ENCODE measurements at regions not wholly inside any gene's neighbourhood (a gene's known extent, or its start where the extent isn't known, plus 50 kb on each side); places are given as distances from the start of the nearest gene placed in this dataset.

DNA sequence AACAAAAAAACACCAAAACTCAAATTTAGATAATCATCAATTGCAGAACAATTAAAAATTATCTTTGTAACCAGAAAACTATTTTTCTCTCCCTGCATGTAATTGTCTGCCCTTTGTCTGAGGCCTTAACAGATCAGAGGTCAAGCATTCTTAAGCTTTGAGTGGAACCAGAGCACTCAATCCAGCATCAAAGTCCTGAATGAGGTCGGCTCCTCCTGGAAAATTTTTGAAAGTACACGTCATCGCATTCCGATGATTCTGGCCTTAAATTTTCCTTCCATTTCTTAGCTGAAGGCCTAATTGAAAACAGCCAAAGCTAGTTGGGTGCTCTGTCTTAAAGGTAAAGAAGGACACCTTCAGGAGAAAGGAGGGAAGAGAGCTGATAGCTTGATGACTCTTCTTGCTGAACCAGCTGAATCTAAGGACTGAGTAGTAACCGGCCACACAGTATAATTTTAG, 510.2 kb upstream of the SULF2 start:
- Histone ChIP-seq H3K4me1 (ENCODE audit: control insufficient read depth, insufficient read depth, low read length) (no peaks in the 10 kb centered on the region), H3K4me2 (ENCODE audit: control insufficient read depth, insufficient read depth) (no peak overlapping the region), H3K79me2 (ENCODE audit: control insufficient read depth, insufficient read depth, low read length) (no peaks in the 10 kb centered on the region), H4K20me1 (ENCODE audit: control insufficient read depth, insufficient read depth) (no peaks in the 10 kb centered on the region), H3K9ac (ENCODE audit: control insufficient read depth, insufficient read depth, low read length) (no peak overlapping the region), H2AFZ (ENCODE audit: control insufficient read depth, low read depth, low read length) (no peak overlapping the region), H3K27ac (ENCODE audit: control insufficient read depth, insufficient read depth) (no peak overlapping the region), H3K9me3 (replicated peaks; ENCODE audit: control insufficient read depth, insufficient read depth, low read length) (no peaks in the 10 kb centered on the region), H3K4me3 (no peak overlapping the region), H3K27me3 (replicated peaks in 1 of 2; ENCODE audit: control insufficient read depth in 2 of 2, insufficient read depth in 2 of 2, low read length in 1 of 2) (no peaks in the 10 kb centered on the region; a peak in 1 of 4 replicates), H3K36me3 (ENCODE audit: control insufficient read depth in 2 of 2, insufficient read depth in 2 of 2, low read length in 1 of 2) (no peaks in the 10 kb centered on the region)
- no TSS peak for BruUV-seq (replicated peaks)
- no peak for ATAC-seq
- 57% methylated on average over 5 of the region's 5 CpGs for WGBS (ENCODE audit: insufficient coverage, insufficient replicate concordance, low lambda C conversion rate, missing lambda C conversion rate)
- no peak for TF ChIP-seq TCF12 (IDR thresholded peaks at IDR 0.05; ENCODE audit: low read depth, low read length)
- TF ChIP-seq HCFC1 (IDR thresholded peaks at IDR 0.05; ENCODE audit: low read length) = no peak
- no peak for TF ChIP-seq CBX5 (IDR thresholded peaks at IDR 0.05; ENCODE audit: low read depth)
- no peak for TF ChIP-seq MTA3 (IDR thresholded peaks at IDR 0.05; ENCODE audit: borderline replicate concordance, low read length)
- 0 out of 2 replicates have a peak, but pooled peaks have one; percentile 16 for TF ChIP-seq NFXL1 (IDR thresholded peaks at IDR 0.05; ENCODE audit: borderline replicate concordance)
- peak in 1 of 2 experiments; percentile 79; a peak in 1 of 4 replicates for TF ChIP-seq ETV6 (conservative IDR thresholded peaks at IDR 0.05 in 1 of 2, IDR thresholded peaks at IDR 0.05 in 1 of 2; ENCODE audit: borderline replicate concordance in 1 of 2, low read depth in 1 of 2)
- ChIA-PET POLR2A (no interaction called here), RAD21 (ENCODE audit: unreplicated experiment) (interaction anchor here (0.6 to 1.4 kb wide), 3 partner anchors 325 to 618 kb away, joined by 3 to 5 read pairs (median 3); no protein-coding TSS in a partner anchor), SMC1A (ENCODE audit: uncharacterized antibody, unreplicated experiment) (interaction anchor here (1.0 to 1.2 kb wide), 3 partner anchors 10 to 325 kb away, joined by 3 to 4 read pairs (median 3); no protein-coding TSS in a partner anchor), CTCF (interaction anchor here (0.6 to 1.5 kb wide), 4 partner anchors 16 to 440 kb away, joined by 3 to 5 read pairs (median 3); no protein-coding TSS in a partner anchor)
- DNase-seq (ENCODE audit: low read depth, low spot score) = no peak
- intact Hi-C loops (cut with micrococcal nuclease; ENCODE audit: unreplicated experiment) (no loop called here), in situ Hi-C loops (cut with MboI) (no loop called here)
- no peak for FAIRE-seq

DNA sequence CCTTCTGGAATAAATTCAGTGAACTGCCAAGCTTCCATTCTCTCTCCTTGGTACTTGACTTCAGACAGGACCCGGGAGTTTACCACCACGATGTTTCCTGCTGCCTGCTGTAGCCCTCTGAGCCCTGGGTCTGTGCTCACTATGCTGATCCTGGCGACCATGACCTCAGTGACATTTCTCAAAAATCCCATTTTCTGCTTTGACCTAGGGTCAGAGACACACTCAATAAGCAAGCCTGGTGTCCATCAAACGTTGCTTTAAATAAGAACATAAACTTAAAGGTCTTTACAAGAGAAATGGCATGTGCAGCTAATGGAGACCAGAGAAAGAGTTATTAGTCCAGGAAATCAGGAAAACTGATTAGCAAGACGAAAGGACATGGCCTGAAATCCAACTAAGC, 509.7 kb upstream of the SULF2 start:
- H3K4me1 ChIP-seq (ENCODE audit: control insufficient read depth, insufficient read depth, low read length) = no peaks in the 10 kb centered on the region
- no peak overlapping the region for H3K4me2 ChIP-seq (ENCODE audit: control insufficient read depth, insufficient read depth)
- CTCF ChIA-PET = interaction anchor here (0.6 kb wide), 2 partner anchors 15 to 74 kb away, joined by 3 read pairs; no protein-coding TSS in a partner anchor
- no peaks in the 10 kb centered on the region for H3K36me3 ChIP-seq (ENCODE audit: control insufficient read depth in 2 of 2, insufficient read depth in 2 of 2, low read length in 1 of 2)
- H2AFZ ChIP-seq (ENCODE audit: control insufficient read depth, low read depth, low read length) = no peak overlapping the region
- no peak for ATAC-seq
- H3K27ac ChIP-seq (ENCODE audit: control insufficient read depth, insufficient read depth) = no peak overlapping the region
- SMC1A ChIA-PET (ENCODE audit: uncharacterized antibody, unreplicated experiment) = interaction anchor here (1.1 to 1.4 kb wide), 4 partner anchors 9 to 400 kb away, joined by 3 to 4 read pairs (median 3); no protein-coding TSS in a partner anchor
- intact Hi-C loops (cut with micrococcal nuclease; ENCODE audit: unreplicated experiment) (no loop called here), in situ Hi-C loops (cut with MboI) (no loop called here)
- RAD21 ChIA-PET (ENCODE audit: unreplicated experiment) = interaction anchor here (1.0 to 1.4 kb wide), 2 partner anchors 326 to 617 kb away, joined by 3 to 5 read pairs; no protein-coding TSS in a partner anchor
- H3K9me3 ChIP-seq (replicated peaks; ENCODE audit: control insufficient read depth, insufficient read depth, low read length) = no peaks in the 10 kb centered on the region
- H4K20me1 ChIP-seq (ENCODE audit: control insufficient read depth, insufficient read depth) = no peaks in the 10 kb centered on the region
- DNase-seq (ENCODE audit: low read depth, low spot score) = no peak
- no peaks in the 10 kb centered on the region for H3K79me2 ChIP-seq (ENCODE audit: control insufficient read depth, insufficient read depth, low read length)
- 27% methylated on average over 5 of the region's 5 CpGs for WGBS (ENCODE audit: insufficient coverage, insufficient replicate concordance, low lambda C conversion rate, missing lambda C conversion rate)
- POLR2A ChIA-PET = no interaction called here
- no peak for TF ChIP-seq ZBED1 (IDR thresholded peaks at IDR 0.05; ENCODE audit: borderline replicate concordance)
- no peak for TF ChIP-seq RAD21 (IDR thresholded peaks at IDR 0.05; ENCODE audit: insufficient read depth, low read depth, low read length)
- no peak for TF ChIP-seq CHD1 (IDR thresholded peaks at IDR 0.05; ENCODE audit: low read depth, low read length)
- no peak for TF ChIP-seq NFIC (IDR thresholded peaks at IDR 0.05; ENCODE audit: low read depth, low read length)
- TF ChIP-seq SP1 (IDR thresholded peaks at IDR 0.05; ENCODE audit: low read depth, low read length) = no peak
- TF ChIP-seq, protein P1, sequence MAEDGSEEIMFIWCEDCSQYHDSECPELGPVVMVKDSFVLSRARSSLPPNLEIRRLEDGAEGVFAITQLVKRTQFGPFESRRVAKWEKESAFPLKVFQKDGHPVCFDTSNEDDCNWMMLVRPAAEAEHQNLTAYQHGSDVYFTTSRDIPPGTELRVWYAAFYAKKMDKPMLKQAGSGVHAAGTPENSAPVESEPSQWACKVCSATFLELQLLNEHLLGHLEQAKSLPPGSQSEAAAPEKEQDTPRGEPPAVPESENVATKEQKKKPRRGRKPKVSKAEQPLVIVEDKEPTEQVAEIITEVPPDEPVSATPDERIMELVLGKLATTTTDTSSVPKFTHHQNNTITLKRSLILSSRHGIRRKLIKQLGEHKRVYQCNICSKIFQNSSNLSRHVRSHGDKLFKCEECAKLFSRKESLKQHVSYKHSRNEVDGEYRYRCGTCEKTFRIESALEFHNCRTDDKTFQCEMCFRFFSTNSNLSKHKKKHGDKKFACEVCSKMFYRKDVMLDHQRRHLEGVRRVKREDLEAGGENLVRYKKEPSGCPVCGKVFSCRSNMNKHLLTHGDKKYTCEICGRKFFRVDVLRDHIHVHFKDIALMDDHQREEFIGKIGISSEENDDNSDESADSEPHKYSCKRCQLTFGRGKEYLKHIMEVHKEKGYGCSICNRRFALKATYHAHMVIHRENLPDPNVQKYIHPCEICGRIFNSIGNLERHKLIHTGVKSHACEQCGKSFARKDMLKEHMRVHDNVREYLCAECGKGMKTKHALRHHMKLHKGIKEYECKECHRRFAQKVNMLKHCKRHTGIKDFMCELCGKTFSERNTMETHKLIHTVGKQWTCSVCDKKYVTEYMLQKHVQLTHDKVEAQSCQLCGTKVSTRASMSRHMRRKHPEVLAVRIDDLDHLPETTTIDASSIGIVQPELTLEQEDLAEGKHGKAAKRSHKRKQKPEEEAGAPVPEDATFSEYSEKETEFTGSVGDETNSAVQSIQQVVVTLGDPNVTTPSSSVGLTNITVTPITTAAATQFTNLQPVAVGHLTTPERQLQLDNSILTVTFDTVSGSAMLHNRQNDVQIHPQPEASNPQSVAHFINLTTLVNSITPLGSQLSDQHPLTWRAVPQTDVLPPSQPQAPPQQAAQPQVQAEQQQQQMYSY (CRISPR knock-in tag; IDR thresholded peaks at IDR 0.05) = no peak
- BruUV-seq (replicated peaks) = no TSS peak
- no peak for FAIRE-seq
- peaks cover 0 to 2% of the 10 kb centered on the region in 2 experiments; a peak in 1 of 4 replicates for H3K27me3 ChIP-seq (replicated peaks in 1 of 2; ENCODE audit: control insufficient read depth in 2 of 2, insufficient read depth in 2 of 2, low read length in 1 of 2)
- no peak overlapping the region for H3K9ac ChIP-seq (ENCODE audit: control insufficient read depth, insufficient read depth, low read length)
- H3K4me3 ChIP-seq = no peak overlapping the region
